ENCODE measurements at regions not wholly inside any gene's neighbourhood (a gene's known extent, or its start where the extent isn't known, plus 50 kb on each side); places are given as distances from the start of the nearest gene placed in this dataset.

DNA sequence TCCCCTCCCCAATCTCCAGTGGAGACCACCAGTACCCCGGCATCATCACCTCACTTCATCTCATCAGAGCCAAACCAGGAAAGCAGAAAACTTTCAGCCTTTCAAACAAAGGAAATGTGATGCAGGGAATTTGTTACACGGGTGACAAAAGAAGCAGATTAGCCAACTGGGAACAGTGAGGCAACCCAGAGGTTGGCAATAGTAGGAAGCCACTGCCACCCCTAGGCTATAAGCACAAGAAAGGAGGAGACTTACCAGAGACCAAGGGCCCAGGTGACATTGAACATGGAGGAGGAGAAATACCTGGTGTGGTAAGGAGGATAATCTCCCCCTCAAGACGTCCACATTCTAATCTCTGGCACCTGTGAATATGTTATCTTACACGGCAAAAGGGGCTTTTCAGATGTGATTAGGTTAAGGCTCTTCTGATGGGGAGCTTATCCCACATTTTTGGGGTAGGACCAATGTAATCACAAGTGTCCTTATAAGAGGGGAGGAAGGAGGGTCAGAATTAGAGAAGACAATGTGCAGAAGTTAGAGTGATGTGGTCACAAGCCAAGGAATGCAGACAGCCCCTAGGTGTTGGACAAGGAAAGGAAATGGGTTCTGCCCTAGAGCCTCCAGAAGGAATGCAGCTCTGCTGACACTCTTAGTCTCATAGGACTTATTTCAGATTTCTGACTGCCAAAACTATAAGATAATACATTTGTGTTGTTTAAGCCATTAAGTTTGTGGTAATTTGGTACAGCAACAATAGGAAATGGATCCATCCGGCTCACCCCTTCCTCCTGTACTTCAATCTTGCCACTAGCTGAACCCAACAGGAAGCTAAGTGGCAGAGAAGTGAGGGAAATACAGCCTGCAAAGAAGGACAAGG lies 83.6 kb upstream of the VAV3 start (continued):
- TF ChIP-seq MIXL1 (CRISPR knock-in tag; IDR thresholded peaks at IDR 0.05) (no peak), STAT5B (CRISPR knock-in tag; IDR thresholded peaks at IDR 0.05) (no peak), ZNF24 (IDR thresholded peaks at IDR 0.05) (no peak), EEA1 (CRISPR knock-in tag; IDR thresholded peaks at IDR 0.05; ENCODE audit: borderline replicate concordance) (no peak), PHF21A (CRISPR knock-in tag; IDR thresholded peaks at IDR 0.05) (no peak), IRF2 (CRISPR knock-in tag; IDR thresholded peaks at IDR 0.05) (no peak), MTA1 (CRISPR knock-in tag; IDR thresholded peaks at IDR 0.05; ENCODE audit: borderline replicate concordance) (no peak)
- TF ChIP-seq, protein P1, sequence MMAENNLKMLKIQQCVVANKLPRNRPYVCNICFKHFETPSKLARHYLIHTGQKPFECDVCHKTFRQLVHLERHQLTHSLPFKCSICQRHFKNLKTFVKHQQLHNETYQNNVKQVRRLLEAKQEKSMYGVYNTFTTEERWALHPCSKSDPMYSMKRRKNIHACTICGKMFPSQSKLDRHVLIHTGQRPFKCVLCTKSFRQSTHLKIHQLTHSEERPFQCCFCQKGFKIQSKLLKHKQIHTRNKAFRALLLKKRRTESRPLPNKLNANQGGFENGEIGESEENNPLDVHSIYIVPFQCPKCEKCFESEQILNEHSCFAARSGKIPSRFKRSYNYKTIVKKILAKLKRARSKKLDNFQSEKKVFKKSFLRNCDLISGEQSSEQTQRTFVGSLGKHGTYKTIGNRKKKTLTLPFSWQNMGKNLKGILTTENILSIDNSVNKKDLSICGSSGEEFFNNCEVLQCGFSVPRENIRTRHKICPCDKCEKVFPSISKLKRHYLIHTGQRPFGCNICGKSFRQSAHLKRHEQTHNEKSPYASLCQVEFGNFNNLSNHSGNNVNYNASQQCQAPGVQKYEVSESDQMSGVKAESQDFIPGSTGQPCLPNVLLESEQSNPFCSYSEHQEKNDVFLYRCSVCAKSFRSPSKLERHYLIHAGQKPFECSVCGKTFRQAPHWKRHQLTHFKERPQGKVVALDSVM (CRISPR knock-in tag; IDR thresholded peaks at IDR 0.05), result no peak
- TF ChIP-seq, protein P2, sequence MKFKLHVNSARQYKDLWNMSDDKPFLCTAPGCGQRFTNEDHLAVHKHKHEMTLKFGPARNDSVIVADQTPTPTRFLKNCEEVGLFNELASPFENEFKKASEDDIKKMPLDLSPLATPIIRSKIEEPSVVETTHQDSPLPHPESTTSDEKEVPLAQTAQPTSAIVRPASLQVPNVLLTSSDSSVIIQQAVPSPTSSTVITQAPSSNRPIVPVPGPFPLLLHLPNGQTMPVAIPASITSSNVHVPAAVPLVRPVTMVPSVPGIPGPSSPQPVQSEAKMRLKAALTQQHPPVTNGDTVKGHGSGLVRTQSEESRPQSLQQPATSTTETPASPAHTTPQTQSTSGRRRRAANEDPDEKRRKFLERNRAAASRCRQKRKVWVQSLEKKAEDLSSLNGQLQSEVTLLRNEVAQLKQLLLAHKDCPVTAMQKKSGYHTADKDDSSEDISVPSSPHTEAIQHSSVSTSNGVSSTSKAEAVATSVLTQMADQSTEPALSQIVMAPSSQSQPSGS (CRISPR knock-in tag; IDR thresholded peaks at IDR 0.05), result no peak
- TF ChIP-seq, protein P3, sequence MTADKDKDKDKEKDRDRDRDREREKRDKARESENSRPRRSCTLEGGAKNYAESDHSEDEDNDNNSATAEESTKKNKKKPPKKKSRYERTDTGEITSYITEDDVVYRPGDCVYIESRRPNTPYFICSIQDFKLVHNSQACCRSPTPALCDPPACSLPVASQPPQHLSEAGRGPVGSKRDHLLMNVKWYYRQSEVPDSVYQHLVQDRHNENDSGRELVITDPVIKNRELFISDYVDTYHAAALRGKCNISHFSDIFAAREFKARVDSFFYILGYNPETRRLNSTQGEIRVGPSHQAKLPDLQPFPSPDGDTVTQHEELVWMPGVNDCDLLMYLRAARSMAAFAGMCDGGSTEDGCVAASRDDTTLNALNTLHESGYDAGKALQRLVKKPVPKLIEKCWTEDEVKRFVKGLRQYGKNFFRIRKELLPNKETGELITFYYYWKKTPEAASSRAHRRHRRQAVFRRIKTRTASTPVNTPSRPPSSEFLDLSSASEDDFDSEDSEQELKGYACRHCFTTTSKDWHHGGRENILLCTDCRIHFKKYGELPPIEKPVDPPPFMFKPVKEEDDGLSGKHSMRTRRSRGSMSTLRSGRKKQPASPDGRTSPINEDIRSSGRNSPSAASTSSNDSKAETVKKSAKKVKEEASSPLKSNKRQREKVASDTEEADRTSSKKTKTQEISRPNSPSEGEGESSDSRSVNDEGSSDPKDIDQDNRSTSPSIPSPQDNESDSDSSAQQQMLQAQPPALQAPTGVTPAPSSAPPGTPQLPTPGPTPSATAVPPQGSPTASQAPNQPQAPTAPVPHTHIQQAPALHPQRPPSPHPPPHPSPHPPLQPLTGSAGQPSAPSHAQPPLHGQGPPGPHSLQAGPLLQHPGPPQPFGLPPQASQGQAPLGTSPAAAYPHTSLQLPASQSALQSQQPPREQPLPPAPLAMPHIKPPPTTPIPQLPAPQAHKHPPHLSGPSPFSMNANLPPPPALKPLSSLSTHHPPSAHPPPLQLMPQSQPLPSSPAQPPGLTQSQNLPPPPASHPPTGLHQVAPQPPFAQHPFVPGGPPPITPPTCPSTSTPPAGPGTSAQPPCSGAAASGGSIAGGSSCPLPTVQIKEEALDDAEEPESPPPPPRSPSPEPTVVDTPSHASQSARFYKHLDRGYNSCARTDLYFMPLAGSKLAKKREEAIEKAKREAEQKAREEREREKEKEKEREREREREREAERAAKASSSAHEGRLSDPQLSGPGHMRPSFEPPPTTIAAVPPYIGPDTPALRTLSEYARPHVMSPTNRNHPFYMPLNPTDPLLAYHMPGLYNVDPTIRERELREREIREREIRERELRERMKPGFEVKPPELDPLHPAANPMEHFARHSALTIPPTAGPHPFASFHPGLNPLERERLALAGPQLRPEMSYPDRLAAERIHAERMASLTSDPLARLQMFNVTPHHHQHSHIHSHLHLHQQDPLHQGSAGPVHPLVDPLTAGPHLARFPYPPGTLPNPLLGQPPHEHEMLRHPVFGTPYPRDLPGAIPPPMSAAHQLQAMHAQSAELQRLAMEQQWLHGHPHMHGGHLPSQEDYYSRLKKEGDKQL (CRISPR knock-in tag; IDR thresholded peaks at IDR 0.05; ENCODE audit: low read depth), result no peak

Measured in HepG2 (cell line).